PFSK-1 (cell line): ENCODE measurements at regions not wholly inside any gene's neighbourhood (a gene's known extent, or its start where the extent isn't known, plus 50 kb on each side); places are given as distances from the start of the nearest gene placed in this dataset.

Experiments used
- FOXP2 ChIP-seq: optimal IDR thresholded peaks from 2 replicates; pipeline ENCODE3; 2011; ENCODE audit warnings: borderline replicate concordance, control low read depth, inconsistent platforms; ENCODE audit not compliant: insufficient read depth; ENCODE audit errors: extremely low read length, extremely low read depth
- POLR2AphosphoS5 ChIP-seq: IDR thresholded peaks from 2 replicates; pipeline ENCODE4 v1.6.1; 2012; ENCODE audit warnings: low read depth, mild to moderate bottlenecking, control low read depth, low read length, moderate library complexity
- SIN3A ChIP-seq: IDR thresholded peaks from 2 replicates; pipeline ENCODE4 v1.6.1; 2012; ENCODE audit warnings: mild to moderate bottlenecking, low read length, moderate library complexity, borderline replicate concordance; ENCODE audit not compliant: insufficient read depth
- TAF1 ChIP-seq: IDR thresholded peaks from 2 replicates; pipeline ENCODE4 v1.6.1; 2012; ENCODE audit warnings: low read length, control low read depth, borderline replicate concordance; ENCODE audit not compliant: insufficient read depth
- TF ChIP-seq, protein P1 (sequence below), 2 experiments: IDR thresholded peaks; 2 replicates each; pipeline versions ENCODE4 v1.6.1 to v1.8.0; 2011 to 2012; ENCODE audit warnings: low read depth in 2 of 2, low read length in 2 of 2, control low read depth in 1 of 2, inconsistent platforms in 1 of 2, mild to moderate bottlenecking in 1 of 2, moderate library complexity in 1 of 2; ENCODE audit not compliant: insufficient read depth in 1 of 2

DNA sequence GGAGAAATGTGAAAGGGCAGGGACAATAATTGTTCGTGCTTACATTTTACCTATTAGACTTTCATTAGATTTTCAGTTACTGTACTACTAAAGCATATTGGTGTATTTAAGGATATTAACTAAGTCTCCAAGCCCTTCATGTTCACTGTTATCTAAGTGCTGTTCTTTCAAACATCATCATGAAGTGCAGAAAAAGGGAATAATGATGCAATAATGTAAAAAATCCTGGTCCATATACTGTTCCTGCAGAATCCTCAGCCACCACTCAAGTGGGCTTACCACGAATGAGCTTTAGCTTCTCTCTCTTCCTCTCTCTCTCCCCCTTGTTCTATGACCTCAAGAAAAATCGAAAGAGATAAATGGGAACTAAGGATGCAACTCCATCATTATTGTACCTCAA is 600.7 kb downstream of the UTRN start:
- TF ChIP-seq SIN3A (no peak), TAF1 (no peak), FOXP2 (no peak)
- TF ChIP-seq, protein P1, sequence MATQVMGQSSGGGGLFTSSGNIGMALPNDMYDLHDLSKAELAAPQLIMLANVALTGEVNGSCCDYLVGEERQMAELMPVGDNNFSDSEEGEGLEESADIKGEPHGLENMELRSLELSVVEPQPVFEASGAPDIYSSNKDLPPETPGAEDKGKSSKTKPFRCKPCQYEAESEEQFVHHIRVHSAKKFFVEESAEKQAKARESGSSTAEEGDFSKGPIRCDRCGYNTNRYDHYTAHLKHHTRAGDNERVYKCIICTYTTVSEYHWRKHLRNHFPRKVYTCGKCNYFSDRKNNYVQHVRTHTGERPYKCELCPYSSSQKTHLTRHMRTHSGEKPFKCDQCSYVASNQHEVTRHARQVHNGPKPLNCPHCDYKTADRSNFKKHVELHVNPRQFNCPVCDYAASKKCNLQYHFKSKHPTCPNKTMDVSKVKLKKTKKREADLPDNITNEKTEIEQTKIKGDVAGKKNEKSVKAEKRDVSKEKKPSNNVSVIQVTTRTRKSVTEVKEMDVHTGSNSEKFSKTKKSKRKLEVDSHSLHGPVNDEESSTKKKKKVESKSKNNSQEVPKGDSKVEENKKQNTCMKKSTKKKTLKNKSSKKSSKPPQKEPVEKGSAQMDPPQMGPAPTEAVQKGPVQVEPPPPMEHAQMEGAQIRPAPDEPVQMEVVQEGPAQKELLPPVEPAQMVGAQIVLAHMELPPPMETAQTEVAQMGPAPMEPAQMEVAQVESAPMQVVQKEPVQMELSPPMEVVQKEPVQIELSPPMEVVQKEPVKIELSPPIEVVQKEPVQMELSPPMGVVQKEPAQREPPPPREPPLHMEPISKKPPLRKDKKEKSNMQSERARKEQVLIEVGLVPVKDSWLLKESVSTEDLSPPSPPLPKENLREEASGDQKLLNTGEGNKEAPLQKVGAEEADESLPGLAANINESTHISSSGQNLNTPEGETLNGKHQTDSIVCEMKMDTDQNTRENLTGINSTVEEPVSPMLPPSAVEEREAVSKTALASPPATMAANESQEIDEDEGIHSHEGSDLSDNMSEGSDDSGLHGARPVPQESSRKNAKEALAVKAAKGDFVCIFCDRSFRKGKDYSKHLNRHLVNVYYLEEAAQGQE (IDR thresholded peaks at IDR 0.05; ENCODE audit: insufficient read depth in 1 of 2, low read depth in 2 of 2, low read length in 2 of 2): no peak

DNA sequence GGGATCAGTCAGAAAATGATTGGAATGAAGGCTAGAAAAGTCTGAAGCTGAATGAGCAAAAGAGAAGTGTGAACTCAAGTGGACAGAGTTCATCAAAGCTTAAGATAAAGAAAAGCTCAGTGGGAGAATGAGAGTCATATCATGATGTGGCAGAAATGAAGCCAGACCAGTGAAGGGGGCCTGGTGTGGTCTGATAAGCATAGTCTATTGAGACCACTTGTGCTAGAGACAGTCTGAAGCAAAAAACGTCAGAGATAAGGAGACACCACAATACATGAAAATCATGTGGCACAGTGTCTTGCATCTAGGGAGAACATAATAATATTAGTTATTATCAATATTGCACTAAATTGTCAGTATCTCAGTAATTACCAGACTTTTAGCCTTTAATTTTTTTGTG is 601.5 kb downstream of the UTRN start:
- TF ChIP-seq, protein P1 (IDR thresholded peaks at IDR 0.05; ENCODE audit: insufficient read depth in 1 of 2, low read depth in 2 of 2, low read length in 2 of 2): no peak
- no peak for TF ChIP-seq TAF1
- no peak for TF ChIP-seq SIN3A
- no peak for TF ChIP-seq POLR2AphosphoS5
- no peak for TF ChIP-seq FOXP2

DNA sequence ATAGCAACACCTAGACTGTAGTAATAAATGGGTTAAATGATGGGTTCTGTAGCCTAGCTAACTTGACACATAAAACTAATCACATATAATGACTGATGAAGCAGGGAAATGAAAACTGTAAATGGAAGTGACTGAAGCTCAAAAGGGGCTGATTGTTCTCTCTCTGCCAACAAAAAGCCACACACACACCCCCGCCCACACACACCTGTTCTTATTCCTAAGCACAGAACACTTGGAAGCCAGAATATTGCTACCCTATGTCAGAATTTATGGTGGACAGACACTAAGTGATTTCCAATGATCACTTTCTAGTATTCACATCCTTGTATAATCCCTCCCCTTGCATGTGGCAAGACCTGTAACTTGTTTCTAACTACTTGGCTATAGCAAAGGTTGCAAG is 603.5 kb downstream of the UTRN start:
- TF ChIP-seq POLR2AphosphoS5 (no peak), TAF1 (no peak), FOXP2 (no peak), SIN3A (no peak)
- TF ChIP-seq, protein P1 (IDR thresholded peaks at IDR 0.05; ENCODE audit: insufficient read depth in 1 of 2, low read depth in 2 of 2, low read length in 2 of 2): no peak

DNA sequence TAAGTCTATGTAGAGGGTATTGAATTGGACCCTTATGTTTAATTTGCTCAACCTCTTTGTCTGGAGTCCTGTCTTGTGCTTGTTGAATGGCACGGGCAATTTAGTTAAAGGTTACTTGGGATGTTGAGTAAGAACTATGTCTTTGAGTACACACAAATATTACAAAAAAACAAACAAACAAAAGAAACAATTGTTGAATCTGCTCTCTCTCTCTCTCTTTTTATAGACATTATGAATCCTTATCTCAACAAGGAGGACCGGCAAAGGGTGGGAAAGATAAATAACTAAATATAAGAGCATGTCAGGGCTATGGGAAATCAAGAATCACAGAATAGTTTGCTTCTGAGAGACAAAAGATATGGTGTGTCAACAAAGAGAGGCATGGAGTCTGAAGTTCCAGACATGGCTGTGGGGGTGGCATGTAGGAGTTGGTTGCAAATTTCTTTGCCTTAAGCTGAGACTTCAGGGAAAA is 608.6 kb downstream of the UTRN start:
- TF ChIP-seq FOXP2 (no peak), POLR2AphosphoS5 (no peak), TAF1 (no peak), SIN3A (no peak)
- TF ChIP-seq, protein P1 (IDR thresholded peaks at IDR 0.05; ENCODE audit: insufficient read depth in 1 of 2, low read depth in 2 of 2, low read length in 2 of 2): no peak

DNA sequence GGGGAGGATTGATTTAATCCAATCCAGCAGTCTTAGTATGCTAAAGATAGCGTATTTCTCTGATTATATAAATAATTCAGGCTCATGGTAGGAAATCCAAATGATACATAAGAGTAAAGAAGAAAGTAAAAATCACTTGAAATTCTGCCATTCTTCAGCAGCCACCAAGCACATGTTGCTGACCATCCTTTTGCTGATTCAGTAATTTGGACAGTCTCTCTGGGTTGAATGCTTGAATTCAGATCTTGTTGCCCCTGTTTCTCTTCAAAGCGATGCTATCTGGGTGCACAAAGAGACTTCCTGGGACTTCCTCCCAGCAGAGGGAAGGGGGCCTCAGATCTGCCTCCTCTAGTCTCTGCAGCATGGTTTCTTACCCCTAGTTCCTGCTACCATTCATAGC is 609.1 kb downstream of the UTRN start:
- TF ChIP-seq TAF1 (no peak), POLR2AphosphoS5 (no peak), FOXP2 (no peak), SIN3A (no peak)
- TF ChIP-seq, protein P1 (IDR thresholded peaks at IDR 0.05; ENCODE audit: insufficient read depth in 1 of 2, low read depth in 2 of 2, low read length in 2 of 2): no peak
